OCI-LY7 (cell line): ENCODE measurements at regions not wholly inside any gene's neighbourhood (a gene's known extent, or its start where the extent isn't known, plus 50 kb on each side); places are given as distances from the start of the nearest gene placed in this dataset.

ENCODE experiments used
- CTCF ChIP-seq: fragments of 200-600 bp; sonication (generic); conservative IDR thresholded peaks from 2 replicates; pipeline ENCODE4 v1.5.1; 2014; ENCODE audit warnings: mild to moderate bottlenecking, antibody characterized with exemption, low read length, moderate library complexity, mixed read lengths
- EZH2phosphoT487 ChIP-seq: fragments of 200-600 bp; sonication (generic); IDR thresholded peaks from 2 replicates; pipeline ENCODE4 v1.6.1; 2018; ENCODE audit warnings: low read depth, borderline replicate concordance, mild to moderate bottlenecking, mixed run types, antibody characterized with exemption, low read length, moderate library complexity, mixed read lengths

- TF ChIP-seq CTCF (no peak), EZH2phosphoT487 (no peak)
Observed at GRCh38 chr6:123744840-123745239, 58.8 kb upstream of the NKAIN2 start.
